Uterus (tissue), 2 donors: ENCODE measurements at regions not wholly inside any gene's neighbourhood (a gene's known extent, or its start where the extent isn't known, plus 50 kb on each side); places are given as distances from the start of the nearest gene placed in this dataset.

Experiments used
- POLR2A ChIP-seq, 2 donors: fragments of 450-650 bp; IDR thresholded peaks; one replicate each; pipeline ENCODE4 v1.6.1; 2016; ENCODE audit warnings: antibody characterized with exemption in 2 of 2, mild to moderate bottlenecking in 1 of 2, moderate library complexity in 1 of 2
- TF ChIP-seq, protein P1 (sequence below), 4 experiments: fragments of 200-600 bp in 2 of 4; fragments of 450-650 bp in 2 of 4; sonication (generic) in 2 of 4; IDR thresholded peaks; one replicate each; pipeline ENCODE4 v1.5.1; 2016 to 2019; ENCODE audit warnings: antibody characterized with exemption in 4 of 4, mild to moderate bottlenecking in 2 of 4, moderate library complexity in 1 of 4

DNA sequence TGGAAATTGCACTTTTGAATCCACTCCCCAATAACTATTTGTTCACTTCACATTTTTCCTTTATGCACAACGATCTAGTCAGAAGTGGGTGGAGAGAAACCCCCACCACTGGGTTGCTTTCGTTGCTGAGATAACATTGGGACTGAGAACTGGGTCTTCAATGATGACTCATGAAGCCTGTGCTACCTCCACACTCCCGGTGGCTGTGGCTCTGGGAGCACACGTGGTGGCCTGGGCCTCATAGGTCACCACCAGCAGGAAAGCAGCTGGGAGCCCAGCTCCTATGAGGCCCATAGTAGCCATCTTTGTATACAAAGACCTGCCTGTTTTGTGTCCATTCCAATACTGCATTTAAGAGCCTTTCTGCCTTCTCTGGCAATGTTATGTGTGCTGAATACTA lies 178.0 kb upstream of the SASH1 start:
- TF ChIP-seq, protein P1, sequence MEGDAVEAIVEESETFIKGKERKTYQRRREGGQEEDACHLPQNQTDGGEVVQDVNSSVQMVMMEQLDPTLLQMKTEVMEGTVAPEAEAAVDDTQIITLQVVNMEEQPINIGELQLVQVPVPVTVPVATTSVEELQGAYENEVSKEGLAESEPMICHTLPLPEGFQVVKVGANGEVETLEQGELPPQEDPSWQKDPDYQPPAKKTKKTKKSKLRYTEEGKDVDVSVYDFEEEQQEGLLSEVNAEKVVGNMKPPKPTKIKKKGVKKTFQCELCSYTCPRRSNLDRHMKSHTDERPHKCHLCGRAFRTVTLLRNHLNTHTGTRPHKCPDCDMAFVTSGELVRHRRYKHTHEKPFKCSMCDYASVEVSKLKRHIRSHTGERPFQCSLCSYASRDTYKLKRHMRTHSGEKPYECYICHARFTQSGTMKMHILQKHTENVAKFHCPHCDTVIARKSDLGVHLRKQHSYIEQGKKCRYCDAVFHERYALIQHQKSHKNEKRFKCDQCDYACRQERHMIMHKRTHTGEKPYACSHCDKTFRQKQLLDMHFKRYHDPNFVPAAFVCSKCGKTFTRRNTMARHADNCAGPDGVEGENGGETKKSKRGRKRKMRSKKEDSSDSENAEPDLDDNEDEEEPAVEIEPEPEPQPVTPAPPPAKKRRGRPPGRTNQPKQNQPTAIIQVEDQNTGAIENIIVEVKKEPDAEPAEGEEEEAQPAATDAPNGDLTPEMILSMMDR (IDR thresholded peaks at IDR 0.05) = no peak
- TF ChIP-seq POLR2A (IDR thresholded peaks at IDR 0.05) = no peak
